ENCODE measurements at regions not wholly inside any gene's neighbourhood (a gene's known extent, or its start where the extent isn't known, plus 50 kb on each side); places are given as distances from the start of the nearest gene placed in this dataset.

- Mint-ChIP-seq H3K4me3 (ENCODE audit: unreplicated experiment) (no peak overlapping the region), H3K27me3 (ENCODE audit: insufficient read depth, unreplicated experiment) (no peaks in the 10 kb centered on the region), H3K4me1 (ENCODE audit: insufficient read depth, unreplicated experiment) (no peaks in the 10 kb centered on the region), H3K9me3 (ENCODE audit: unreplicated experiment) (no peaks in the 10 kb centered on the region), H3K27ac (ENCODE audit: low read depth, unreplicated experiment) (no peak overlapping the region), H3K36me3 (ENCODE audit: insufficient read depth, unreplicated experiment) (no peaks in the 10 kb centered on the region)
- BruUV-seq (replicated peaks): no TSS peak
- no peak for DNase-seq (ENCODE audit: unreplicated experiment)
- POLR2A ChIA-PET: no interaction called here
- no peak for TF ChIP-seq CTCF (IDR thresholded peaks at IDR 0.05; ENCODE audit: unreplicated experiment)
- intact Hi-C loops (cut with micrococcal nuclease): no loop called here
- CTCF ChIA-PET: interaction anchor here (0.7 kb wide), 1 partner anchor 76 kb away, joined by 4 read pairs; no protein-coding TSS in a partner anchor
These were observed 1074.7 kb downstream of the ADGRL3 start for GRCh38 chr4:62274782-62275181.

- intact Hi-C loops (cut with micrococcal nuclease): no loop called here
- no peak for DNase-seq (ENCODE audit: unreplicated experiment)
- no TSS peak for BruUV-seq (replicated peaks)
- Mint-ChIP-seq H3K4me3 (ENCODE audit: unreplicated experiment) (no peak overlapping the region), H3K27ac (ENCODE audit: low read depth, unreplicated experiment) (no peak overlapping the region), H3K4me1 (ENCODE audit: insufficient read depth, unreplicated experiment) (no peaks in the 10 kb centered on the region), H3K27me3 (ENCODE audit: insufficient read depth, unreplicated experiment) (no peaks in the 10 kb centered on the region), H3K36me3 (ENCODE audit: insufficient read depth, unreplicated experiment) (no peaks in the 10 kb centered on the region), H3K9me3 (ENCODE audit: unreplicated experiment) (no peaks in the 10 kb centered on the region)
- ChIA-PET CTCF (no interaction called here), POLR2A (interaction anchor here (0.6 kb wide), 1 partner anchor 20 kb away, joined by 3 read pairs; no protein-coding TSS in a partner anchor)
- no peak for TF ChIP-seq CTCF (IDR thresholded peaks at IDR 0.05; ENCODE audit: unreplicated experiment)
These were observed 1071.0 kb downstream of the ADGRL3 start for GRCh38 chr4:62271107-62271506.

GRCh38 chr4:62269918-62270317, 1069.8 kb downstream of the ADGRL3 start:
- ChIA-PET CTCF (no interaction called here), POLR2A (no interaction called here)
- Mint-ChIP-seq H3K27me3 (ENCODE audit: insufficient read depth, unreplicated experiment) (no peaks in the 10 kb centered on the region), H3K27ac (ENCODE audit: low read depth, unreplicated experiment) (no peak overlapping the region), H3K4me3 (ENCODE audit: unreplicated experiment) (no peak overlapping the region), H3K36me3 (ENCODE audit: insufficient read depth, unreplicated experiment) (no peaks in the 10 kb centered on the region), H3K9me3 (ENCODE audit: unreplicated experiment) (no peaks in the 10 kb centered on the region), H3K4me1 (ENCODE audit: insufficient read depth, unreplicated experiment) (no peaks in the 10 kb centered on the region)
- TF ChIP-seq CTCF (IDR thresholded peaks at IDR 0.05; ENCODE audit: unreplicated experiment): no peak
- no TSS peak for BruUV-seq (replicated peaks)
- no peak for DNase-seq (ENCODE audit: unreplicated experiment)
- intact Hi-C loops (cut with micrococcal nuclease): no loop called here

GRCh38 chr4:62263454-62263853, 1063.3 kb downstream of the ADGRL3 start:
- intact Hi-C loops (cut with micrococcal nuclease): no loop called here
- Mint-ChIP-seq H3K4me3 (ENCODE audit: unreplicated experiment) (no peak overlapping the region), H3K27ac (ENCODE audit: low read depth, unreplicated experiment) (no peak overlapping the region), H3K27me3 (ENCODE audit: insufficient read depth, unreplicated experiment) (no peaks in the 10 kb centered on the region), H3K9me3 (ENCODE audit: unreplicated experiment) (no peaks in the 10 kb centered on the region), H3K4me1 (ENCODE audit: insufficient read depth, unreplicated experiment) (peaks cover 5% of the 10 kb centered on the region), H3K36me3 (ENCODE audit: insufficient read depth, unreplicated experiment) (no peaks in the 10 kb centered on the region)
- DNase-seq (ENCODE audit: unreplicated experiment): no peak
- CTCF ChIA-PET: interaction anchor here (0.6 to 0.7 kb wide), 2 partner anchors 9 to 1140 kb away, joined by 3 to 4 read pairs; no protein-coding TSS in a partner anchor
- no peak for TF ChIP-seq CTCF (IDR thresholded peaks at IDR 0.05; ENCODE audit: unreplicated experiment)
- no TSS peak for BruUV-seq (replicated peaks)
- POLR2A ChIA-PET: no interaction called here

Measured in MCF 10A (cell line).